HepG2 (cell line): ENCODE measurements at regions not wholly inside any gene's neighbourhood (a gene's known extent, or its start where the extent isn't known, plus 50 kb on each side); places are given as distances from the start of the nearest gene placed in this dataset.

ENCODE experiments used
- ATAC-seq: fragments of 200-7000 bp; cut with Tn5 transposase; 3 replicates; pipeline ENCODE4 v1.9.1; 2020; ENCODE audit warnings: mild to moderate bottlenecking, moderate library complexity
- BruUV-seq: library from RNA; stranded (reverse); fragments of 400-500 nt; replicated peaks from 2 replicates; lab custom pipeline; 2021; lab: Mats Ljungman, UMichigan
- CTCF ChIA-PET: fragments of 300-600 bp; formaldehyde crosslinking; extraction: SDS; loops from one replicate; lab custom pipeline; 2021; ENCODE audit warnings: low total read pairs, inconsistent platforms, low intra/inter-chr PET ratio; lab: Yijun Ruan, JAX
- POLR2A ChIA-PET: fragments of 350-600 bp; sonication (Branson Sonifier 250); formaldehyde crosslinking; loops from one replicate; lab custom pipeline; 2020; ENCODE audit warnings: antibody characterized with exemption, inconsistent platforms; lab: Yijun Ruan, JAX
- DNase-seq: peaks from one replicate; pipeline ENCODE4 v3.0.0-alpha.2; 2015; ENCODE audit warnings: low spot score
- FAIRE-seq: peaks from 3 replicates; lab custom pipeline; 2011; peaks lifted over from hg19 to GRCh38; lab: Jason Lieb, UNC
- H2AFZ ChIP-seq: one replicate; pipeline ENCODE4 v1.6.1; 2011; ENCODE audit warnings: low read length, inconsistent platforms
- H3K27ac ChIP-seq: fragments of 300-600 bp; 3 replicates; pipeline ENCODE4 v1.8.0; 2011; ENCODE audit warnings: mixed run types, mild to moderate bottlenecking, mixed read lengths, low read length, inconsistent platforms; ENCODE audit not compliant: insufficient read depth; ENCODE audit errors: extremely low read length
- H3K27me3 ChIP-seq, 2 experiments: fragments of 200-600 bp in 1 of 2; 2 replicates in 1 of 2; 3 replicates in 1 of 2; pipeline versions ENCODE4 v1.6.0 to v1.8.0; 2011; ENCODE audit warnings: low read length in 2 of 2, mild to moderate bottlenecking in 2 of 2, moderate library complexity in 2 of 2, inconsistent platforms in 1 of 2; ENCODE audit not compliant: insufficient read depth in 2 of 2, control insufficient read depth in 1 of 2
- H3K36me3 ChIP-seq, 2 experiments: fragments of 200-600 bp in 1 of 2; replicated peaks in 1 of 2; 2 replicates in 1 of 2; 3 replicates in 1 of 2; pipeline versions ENCODE4 v1.5.1 to v1.8.0; 2011; ENCODE audit warnings: low read length in 2 of 2, inconsistent platforms in 1 of 2; ENCODE audit not compliant: insufficient read depth in 2 of 2, control insufficient read depth in 1 of 2
- H3K4me1 ChIP-seq: 2 replicates; pipeline ENCODE4 v1.5.1; 2012; ENCODE audit warnings: low read length, inconsistent platforms; ENCODE audit not compliant: insufficient read depth
- H3K4me2 ChIP-seq: 2 replicates; pipeline ENCODE4 v1.6.0; 2011; ENCODE audit warnings: low read depth, low read length, inconsistent platforms
- H3K4me3 ChIP-seq, 3 experiments: fragments of 200-600 bp in 1 of 3; sonication (generic), shearing (Covaris generic) in 1 of 3; replicated peaks in 1 of 3; 2 replicates each; pipeline ENCODE4 v1.5.1; 2011 to 2016; ENCODE audit warnings: low read length in 3 of 3, inconsistent platforms in 2 of 3, low read depth in 2 of 3, mild to moderate bottlenecking in 2 of 3, control low read depth in 1 of 3, mixed read lengths in 1 of 3; ENCODE audit not compliant: insufficient read depth in 1 of 3
- H3K79me2 ChIP-seq: one replicate; pipeline ENCODE4 v1.6.1; 2011; ENCODE audit warnings: low read length, inconsistent platforms; ENCODE audit not compliant: insufficient read depth
- H3K9ac ChIP-seq: 2 replicates; pipeline ENCODE4 v1.6.0; 2011; ENCODE audit warnings: mild to moderate bottlenecking, low read depth, low read length, inconsistent platforms; ENCODE audit not compliant: insufficient read depth
- H3K9me3 ChIP-seq: 2 replicates; pipeline ENCODE4 v1.5.1; 2012; ENCODE audit warnings: mild to moderate bottlenecking, low read length
- H4K20me1 ChIP-seq: 2 replicates; pipeline ENCODE4 v1.6.0; 2011; ENCODE audit warnings: inconsistent platforms, mild to moderate bottlenecking, low read length, moderate library complexity; ENCODE audit not compliant: insufficient read depth
- BRCA1 ChIP-seq: sonication (generic); formaldehyde crosslinking; IDR thresholded peaks from 2 replicates; pipeline ENCODE4 v1.4.0; 2020; ENCODE audit warnings: missing genetic modification reagents
- CBX2 ChIP-seq, 2 experiments: fragments of 200-600 bp in 1 of 2; sonication (generic); formaldehyde crosslinking in 1 of 2; IDR thresholded peaks; 2 replicates each; pipeline versions ENCODE4 v1.7.0 to v1.8.1; 2018 to 2022; ENCODE audit warnings: low read depth in 2 of 2, low read length in 1 of 2, mild to moderate bottlenecking in 1 of 2, missing genetic modification reagents in 1 of 2
- CENPX ChIP-seq: sonication (generic); formaldehyde crosslinking; IDR thresholded peaks from 2 replicates; pipeline ENCODE4 v1.9.0; 2021; ENCODE audit warnings: mild to moderate bottlenecking, missing genetic modification reagents, moderate library complexity
- CHD4 ChIP-seq: fragments of 200-600 bp; sonication (generic); IDR thresholded peaks from 2 replicates; pipeline ENCODE4 v1.7.0; 2017; ENCODE audit warnings: mild to moderate bottlenecking, low read length, borderline replicate concordance
- GLMP ChIP-seq: sonication (generic); formaldehyde crosslinking; IDR thresholded peaks from 2 replicates; pipeline ENCODE4 v1.9.0; 2021; ENCODE audit warnings: missing genetic modification reagents, mild to moderate bottlenecking, borderline replicate concordance
- HES4 ChIP-seq: sonication (generic); formaldehyde crosslinking; IDR thresholded peaks from 2 replicates; pipeline ENCODE4 v1.9.0; 2021; ENCODE audit warnings: mild to moderate bottlenecking, missing genetic modification reagents, borderline replicate concordance
- MYPOP ChIP-seq: sonication (generic); formaldehyde crosslinking; IDR thresholded peaks from 2 replicates; pipeline ENCODE4 v1.8.1; 2023; ENCODE audit warnings: mild to moderate bottlenecking, moderate library complexity, missing genetic modification reagents
- NFATC3 ChIP-seq: sonication (generic); formaldehyde crosslinking; IDR thresholded peaks from 2 replicates; pipeline ENCODE4 v1.5.1; 2020; ENCODE audit warnings: mild to moderate bottlenecking, missing genetic modification reagents
- NFE2L2 ChIP-seq: fragments of 150-350 bp; IDR thresholded peaks from 2 replicates; pipeline ENCODE4 v1.6.1; 2014; ENCODE audit warnings: low read length
- SRY ChIP-seq: sonication (generic); formaldehyde crosslinking; IDR thresholded peaks from 2 replicates; pipeline ENCODE4 v1.8.0; 2022; ENCODE audit warnings: mild to moderate bottlenecking, missing genetic modification reagents
- YEATS4 ChIP-seq: sonication (generic); formaldehyde crosslinking; IDR thresholded peaks from 2 replicates; pipeline ENCODE4 v1.4.0; 2020; ENCODE audit warnings: missing genetic modification reagents, borderline replicate concordance
- ZFP37 ChIP-seq: sonication (generic); formaldehyde crosslinking; IDR thresholded peaks from 2 replicates; pipeline ENCODE4 v1.4.0; 2020; ENCODE audit warnings: missing genetic modification reagents, borderline replicate concordance
- ZMYM4 ChIP-seq: sonication (generic); formaldehyde crosslinking; IDR thresholded peaks from 2 replicates; pipeline ENCODE4 v1.8.1; 2023; ENCODE audit warnings: mild to moderate bottlenecking, missing genetic modification reagents
- ZNF234 ChIP-seq: sonication (generic); formaldehyde crosslinking; conservative IDR thresholded peaks from 2 replicates; pipeline ENCODE4 v1.5.1; 2020; ENCODE audit warnings: mild to moderate bottlenecking, missing genetic modification reagents
- ZNF329 ChIP-seq: sonication (generic); formaldehyde crosslinking; IDR thresholded peaks from 2 replicates; pipeline ENCODE4 v1.9.0; 2021; ENCODE audit warnings: low read depth, mild to moderate bottlenecking, missing genetic modification reagents
- ZNF354B ChIP-seq: sonication (generic); formaldehyde crosslinking; IDR thresholded peaks from 2 replicates; pipeline ENCODE4 v1.8.0; 2022; ENCODE audit warnings: mild to moderate bottlenecking, missing genetic modification reagents
- ZNF605 ChIP-seq: sonication (generic); formaldehyde crosslinking; IDR thresholded peaks from 2 replicates; pipeline ENCODE4 v1.8.0; 2022; ENCODE audit warnings: mild to moderate bottlenecking, missing genetic modification reagents
- in situ Hi-C: cut with HindIII; loops from 2 replicates; pipeline ENCODE4 v1.10.0; 2017; ENCODE audit warnings: low pct_unique_long_range_greater_than_20kb; ENCODE audit not compliant: extremely low pct_ligation_motif_present
- intact Hi-C: fragments of 100-400 bp; cut with micrococcal nuclease; formaldehyde crosslinking; loops from one replicate; pipeline ENCODE4 v1.10.0; 2022; ENCODE audit not compliant: unreplicated experiment
- TF ChIP-seq, protein P1 (sequence below): sonication (generic); formaldehyde crosslinking; IDR thresholded peaks from 2 replicates; pipeline ENCODE4 v1.5.1; 2020; ENCODE audit warnings: mild to moderate bottlenecking, missing genetic modification reagents
- TF ChIP-seq, protein P2 (sequence below): sonication (generic); formaldehyde crosslinking; IDR thresholded peaks from 2 replicates; pipeline ENCODE4 v1.4.0; 2020; ENCODE audit warnings: low read depth, mild to moderate bottlenecking, missing genetic modification reagents

DNA sequence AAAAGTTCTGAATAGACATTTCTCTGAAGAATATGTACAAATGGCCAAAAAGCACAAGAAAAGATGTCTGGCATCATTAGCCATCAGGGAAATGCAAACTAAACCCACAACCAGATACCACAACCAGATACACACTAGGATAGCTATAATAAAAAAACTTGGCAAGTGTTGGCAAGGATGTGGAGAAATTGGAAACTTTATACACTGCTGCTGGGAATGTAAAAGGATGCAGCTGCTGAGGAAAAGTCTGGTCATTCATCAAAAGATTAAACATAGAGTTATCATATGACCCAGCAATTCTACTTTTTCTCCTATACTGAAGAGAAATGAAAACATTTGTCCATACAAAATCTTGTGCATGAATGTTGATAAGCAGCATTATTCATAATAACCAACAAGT is 92.3 kb downstream of the UCHL1 start:
- intact Hi-C loops = no loop called here
- POLR2A ChIA-PET = no interaction called here
- FAIRE-seq (no peak), DNase-seq (no peak), ATAC-seq (no peak)
- no peak overlapping the region for H3K9ac ChIP-seq
- no TSS peak for BruUV-seq
- H3K27me3 ChIP-seq = no peaks in the 10 kb centered on the region
- no peak overlapping the region for H3K4me2 ChIP-seq
- in situ Hi-C loops = no loop called here
- H3K9me3 ChIP-seq = no peaks in the 10 kb centered on the region
- CTCF ChIA-PET = no interaction called here
- H3K79me2 ChIP-seq = no peaks in the 10 kb centered on the region
- peaks cover 13% of the 10 kb centered on the region for H3K4me1 ChIP-seq
- no peak overlapping the region for H3K4me3 ChIP-seq
- no peaks in the 10 kb centered on the region for H4K20me1 ChIP-seq
- no peak overlapping the region for H3K27ac ChIP-seq
- H3K36me3 ChIP-seq = no peaks in the 10 kb centered on the region
- no peak overlapping the region for H2AFZ ChIP-seq
- TF ChIP-seq ZNF234 (CRISPR knock-in tag) = no peak
- TF ChIP-seq ZNF329 = no peak
- TF ChIP-seq YEATS4 = no peak
- TF ChIP-seq, protein P1, sequence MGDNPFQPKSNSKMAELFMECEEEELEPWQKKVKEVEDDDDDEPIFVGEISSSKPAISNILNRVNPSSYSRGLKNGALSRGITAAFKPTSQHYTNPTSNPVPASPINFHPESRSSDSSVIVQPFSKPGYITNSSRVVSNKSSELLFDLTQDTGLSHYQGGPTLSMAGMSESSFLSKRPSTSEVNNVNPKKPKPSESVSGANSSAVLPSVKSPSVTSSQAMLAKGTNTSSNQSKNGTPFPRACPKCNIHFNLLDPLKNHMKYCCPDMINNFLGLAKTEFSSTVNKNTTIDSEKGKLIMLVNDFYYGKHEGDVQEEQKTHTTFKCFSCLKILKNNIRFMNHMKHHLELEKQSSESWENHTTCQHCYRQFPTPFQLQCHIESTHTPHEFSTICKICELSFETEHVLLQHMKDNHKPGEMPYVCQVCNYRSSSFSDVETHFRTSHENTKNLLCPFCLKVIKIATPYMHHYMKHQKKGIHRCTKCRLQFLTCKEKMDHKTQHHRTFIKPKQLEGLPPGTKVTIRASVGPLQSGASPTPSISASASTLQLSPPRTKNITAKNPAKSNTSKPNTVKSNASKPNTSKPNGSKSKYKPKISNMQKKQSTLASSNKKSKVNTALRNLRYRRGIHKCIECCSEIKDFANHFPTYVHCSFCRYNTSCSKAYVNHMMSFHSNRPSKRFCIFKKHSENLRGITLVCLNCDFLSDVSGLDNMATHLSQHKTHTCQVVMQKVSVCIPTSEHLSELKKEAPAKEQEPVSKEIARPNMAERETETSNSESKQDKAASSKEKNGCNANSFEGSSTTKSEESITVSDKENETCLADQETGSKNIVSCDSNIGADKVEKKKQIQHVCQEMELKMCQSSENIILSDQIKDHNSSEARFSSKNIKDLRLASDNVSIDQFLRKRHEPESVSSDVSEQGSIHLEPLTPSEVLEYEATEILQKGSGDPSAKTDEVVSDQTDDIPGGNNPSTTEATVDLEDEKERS (CRISPR knock-in tag) = no peak
- TF ChIP-seq NFE2L2 = no peak
- TF ChIP-seq ZMYM4 (CRISPR knock-in tag) = no peak
- TF ChIP-seq NFATC3 (CRISPR knock-in tag) = no peak
- no peak for TF ChIP-seq SRY (CRISPR knock-in tag)
- no peak for TF ChIP-seq BRCA1 (CRISPR knock-in tag)
- no peak for TF ChIP-seq ZNF354B (CRISPR knock-in tag)
- TF ChIP-seq CENPX (CRISPR knock-in tag) = no peak
- TF ChIP-seq ZFP37 (CRISPR knock-in tag) = no peak
- TF ChIP-seq ZNF605 (CRISPR knock-in tag) = no peak
- TF ChIP-seq CBX2 (IDR thresholded peaks at IDR 0.05; ENCODE audit: low read depth, low read length) = no peak
- TF ChIP-seq CBX2 (CRISPR knock-in tag; IDR thresholded peaks at IDR 0.05; ENCODE audit: low read depth) = no peak
- no peak for TF ChIP-seq GLMP (CRISPR knock-in tag)
- no peak for TF ChIP-seq MYPOP
- no peak for TF ChIP-seq HES4 (CRISPR knock-in tag)
- no peak for TF ChIP-seq CHD4
- TF ChIP-seq, protein P2, sequence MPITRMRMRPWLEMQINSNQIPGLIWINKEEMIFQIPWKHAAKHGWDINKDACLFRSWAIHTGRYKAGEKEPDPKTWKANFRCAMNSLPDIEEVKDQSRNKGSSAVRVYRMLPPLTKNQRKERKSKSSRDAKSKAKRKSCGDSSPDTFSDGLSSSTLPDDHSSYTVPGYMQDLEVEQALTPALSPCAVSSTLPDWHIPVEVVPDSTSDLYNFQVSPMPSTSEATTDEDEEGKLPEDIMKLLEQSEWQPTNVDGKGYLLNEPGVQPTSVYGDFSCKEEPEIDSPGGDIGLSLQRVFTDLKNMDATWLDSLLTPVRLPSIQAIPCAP = no peak
